ENCODE measurements at regions not wholly inside any gene's neighbourhood (a gene's known extent, or its start where the extent isn't known, plus 50 kb on each side); places are given as distances from the start of the nearest gene placed in this dataset.
A peak's percentile ranks its signal among the peaks of the same experiment; 100 is the strongest.

DNA sequence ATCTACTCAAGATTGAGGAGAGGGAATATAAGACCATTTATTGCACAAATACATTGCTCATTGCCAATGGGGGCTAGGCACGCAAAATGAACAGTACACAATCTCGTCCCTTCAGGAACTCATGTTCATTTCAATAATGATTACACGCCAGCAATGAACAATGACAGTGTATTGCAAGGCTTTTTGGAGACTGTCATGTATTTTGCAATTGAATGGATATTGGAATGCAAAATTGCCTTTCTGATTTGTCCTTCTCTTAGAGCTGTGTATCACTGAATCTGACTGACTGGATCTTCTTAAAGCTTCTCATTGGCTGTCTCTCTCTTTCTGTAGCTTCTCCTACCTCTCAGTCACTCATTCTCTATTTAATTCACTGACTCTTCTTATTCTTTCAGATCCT lies 400.2 kb upstream of the DCN start:
- in situ Hi-C loops (cut with HindIII; ENCODE audit: low sequenced_read_pairs): no loop called here
- no peak for DNase-seq (ENCODE audit: low read depth, low spot score)
- H3K4me3 ChIP-seq (ENCODE audit: low read depth, low read length): no peak overlapping the region
- TF ChIP-seq, protein P1, sequence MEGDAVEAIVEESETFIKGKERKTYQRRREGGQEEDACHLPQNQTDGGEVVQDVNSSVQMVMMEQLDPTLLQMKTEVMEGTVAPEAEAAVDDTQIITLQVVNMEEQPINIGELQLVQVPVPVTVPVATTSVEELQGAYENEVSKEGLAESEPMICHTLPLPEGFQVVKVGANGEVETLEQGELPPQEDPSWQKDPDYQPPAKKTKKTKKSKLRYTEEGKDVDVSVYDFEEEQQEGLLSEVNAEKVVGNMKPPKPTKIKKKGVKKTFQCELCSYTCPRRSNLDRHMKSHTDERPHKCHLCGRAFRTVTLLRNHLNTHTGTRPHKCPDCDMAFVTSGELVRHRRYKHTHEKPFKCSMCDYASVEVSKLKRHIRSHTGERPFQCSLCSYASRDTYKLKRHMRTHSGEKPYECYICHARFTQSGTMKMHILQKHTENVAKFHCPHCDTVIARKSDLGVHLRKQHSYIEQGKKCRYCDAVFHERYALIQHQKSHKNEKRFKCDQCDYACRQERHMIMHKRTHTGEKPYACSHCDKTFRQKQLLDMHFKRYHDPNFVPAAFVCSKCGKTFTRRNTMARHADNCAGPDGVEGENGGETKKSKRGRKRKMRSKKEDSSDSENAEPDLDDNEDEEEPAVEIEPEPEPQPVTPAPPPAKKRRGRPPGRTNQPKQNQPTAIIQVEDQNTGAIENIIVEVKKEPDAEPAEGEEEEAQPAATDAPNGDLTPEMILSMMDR (IDR thresholded peaks at IDR 0.05; ENCODE audit: low read depth, low read length): no peak

DNA sequence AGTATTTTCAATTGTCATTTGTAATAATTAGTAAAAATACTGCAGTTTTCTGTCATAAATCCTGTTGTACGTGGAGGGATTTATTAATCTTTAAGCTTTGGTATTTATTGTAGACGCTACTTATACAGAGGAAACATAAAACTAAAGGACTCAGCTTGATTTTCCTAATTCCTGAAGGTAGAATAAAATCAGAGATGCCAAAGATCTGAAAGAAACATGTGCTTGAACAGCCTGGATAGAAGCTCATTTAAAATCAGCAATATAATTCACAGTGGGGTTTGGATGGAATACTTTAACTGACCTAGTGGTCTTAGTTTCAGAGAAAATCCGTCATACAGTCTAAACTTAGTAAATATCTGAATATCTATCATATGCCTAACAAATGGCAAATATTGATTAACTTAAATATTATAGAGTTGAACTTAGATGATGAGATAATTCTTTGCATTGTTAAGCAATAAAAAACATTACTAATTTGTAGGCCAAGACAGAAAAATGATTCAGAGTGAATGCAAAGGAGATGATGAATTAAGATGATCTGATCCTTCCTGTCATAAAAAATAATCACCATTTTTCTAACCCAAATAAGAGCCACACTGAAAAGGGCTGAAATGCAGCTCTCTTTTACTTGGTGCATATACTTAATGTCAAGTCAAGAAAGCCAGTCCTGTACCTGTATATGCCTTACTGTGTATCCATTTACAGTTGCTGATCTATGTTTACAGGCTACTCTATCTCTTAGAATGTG lies 397.1 kb upstream of the DCN start:
- in situ Hi-C loops (cut with HindIII; ENCODE audit: low sequenced_read_pairs): no loop called here
- no peak overlapping the region for H3K4me3 ChIP-seq (ENCODE audit: low read depth, low read length)
- TF ChIP-seq, protein P1 (IDR thresholded peaks at IDR 0.05; ENCODE audit: low read depth, low read length): no peak
- DNase-seq (ENCODE audit: low read depth, low spot score): no peak

DNA sequence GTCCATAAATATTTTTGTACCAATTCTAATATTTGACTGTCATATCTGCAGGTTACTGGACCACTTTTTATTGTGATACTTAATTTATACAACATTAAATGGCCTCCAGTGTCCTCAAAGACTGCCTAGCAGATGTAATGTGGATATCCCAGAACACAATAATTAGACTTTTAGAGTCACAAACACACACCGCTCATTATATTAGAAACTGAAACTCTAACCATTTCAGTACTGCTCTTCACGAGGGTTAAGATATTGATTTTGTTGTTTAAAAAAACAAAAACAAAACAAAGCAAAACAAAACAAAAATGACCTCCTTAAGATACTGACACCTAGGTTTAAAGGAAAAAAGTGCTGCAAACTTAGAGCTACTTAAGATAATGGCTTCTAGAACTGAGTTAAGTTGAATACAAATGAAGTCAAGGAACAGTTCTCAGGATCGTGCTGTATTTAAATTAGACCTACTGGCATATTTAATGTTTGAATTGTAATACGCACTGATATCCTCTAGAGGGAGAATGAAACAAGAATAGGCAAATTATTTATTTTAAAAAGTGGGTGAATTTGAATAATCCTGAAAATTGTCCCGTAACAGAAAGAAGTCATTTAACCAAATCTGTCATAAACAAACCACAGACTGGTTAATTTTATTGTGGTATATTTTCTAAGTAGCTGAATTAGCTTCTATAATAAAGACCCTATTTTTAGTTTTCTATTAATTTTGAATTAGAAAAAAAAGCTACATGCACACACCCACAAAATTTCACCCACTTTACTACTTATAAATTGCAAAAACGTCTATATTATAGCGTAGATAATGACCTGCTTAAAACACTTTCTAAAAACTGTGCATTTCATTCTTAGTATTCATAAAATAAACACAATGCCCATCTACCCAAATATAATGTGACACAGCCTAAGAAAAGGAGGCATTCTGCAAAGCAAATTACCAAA lies 395.2 kb upstream of the DCN start:
- peak; percentile 45 for DNase-seq (ENCODE audit: low read depth, low spot score)
- in situ Hi-C loops (cut with HindIII; ENCODE audit: low sequenced_read_pairs): no loop called here
- TF ChIP-seq, protein P1 (IDR thresholded peaks at IDR 0.05; ENCODE audit: low read depth, low read length): peak; percentile 42
- H3K4me3 ChIP-seq (ENCODE audit: low read depth, low read length): no peak overlapping the region

DNA sequence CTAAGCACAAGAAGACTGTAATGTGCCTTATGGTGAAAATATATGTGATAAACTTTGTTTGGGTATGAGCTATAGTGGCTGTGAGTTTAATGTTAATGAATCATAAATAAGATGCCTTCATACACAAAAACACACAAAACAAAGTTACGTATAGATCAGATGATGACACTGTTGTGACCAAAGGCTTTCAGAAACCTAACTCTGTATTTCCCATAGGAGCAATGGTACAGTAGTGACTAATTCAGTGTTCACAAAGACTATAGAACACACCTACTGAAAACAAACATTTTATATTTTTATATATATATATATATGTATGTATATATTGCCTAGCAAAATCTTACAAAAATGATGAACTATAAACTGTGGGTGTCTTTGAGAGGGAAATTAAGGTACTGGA lies 393.8 kb upstream of the DCN start:
- in situ Hi-C loops (cut with HindIII; ENCODE audit: low sequenced_read_pairs): no loop called here
- TF ChIP-seq, protein P1 (IDR thresholded peaks at IDR 0.05; ENCODE audit: low read depth, low read length): no peak
- H3K4me3 ChIP-seq (ENCODE audit: low read depth, low read length): no peak overlapping the region
- DNase-seq (ENCODE audit: low read depth, low spot score): no peak

DNA sequence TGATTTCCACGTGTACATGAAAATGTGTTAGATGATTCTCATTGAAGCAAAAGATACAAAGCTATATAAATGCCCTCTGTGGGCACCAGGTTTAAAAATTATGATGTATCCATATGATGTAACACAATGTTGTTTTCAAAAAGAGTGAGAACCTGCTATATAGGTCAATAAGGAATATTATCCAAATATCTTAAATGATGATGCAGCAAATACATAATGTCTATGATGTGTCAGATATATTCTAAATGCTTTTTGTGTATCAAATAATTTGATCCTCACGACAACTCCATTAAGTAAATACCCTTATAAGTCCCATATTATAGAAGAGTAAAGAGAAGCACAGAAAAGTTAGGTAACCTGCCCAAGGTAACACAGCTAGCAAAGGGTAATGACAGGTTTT lies 393.0 kb upstream of the DCN start:
- in situ Hi-C loops (cut with HindIII; ENCODE audit: low sequenced_read_pairs): no loop called here
- TF ChIP-seq, protein P1 (IDR thresholded peaks at IDR 0.05; ENCODE audit: low read depth, low read length): no peak
- no peak for DNase-seq (ENCODE audit: low read depth, low spot score)
- no peak overlapping the region for H3K4me3 ChIP-seq (ENCODE audit: low read depth, low read length)

DNA sequence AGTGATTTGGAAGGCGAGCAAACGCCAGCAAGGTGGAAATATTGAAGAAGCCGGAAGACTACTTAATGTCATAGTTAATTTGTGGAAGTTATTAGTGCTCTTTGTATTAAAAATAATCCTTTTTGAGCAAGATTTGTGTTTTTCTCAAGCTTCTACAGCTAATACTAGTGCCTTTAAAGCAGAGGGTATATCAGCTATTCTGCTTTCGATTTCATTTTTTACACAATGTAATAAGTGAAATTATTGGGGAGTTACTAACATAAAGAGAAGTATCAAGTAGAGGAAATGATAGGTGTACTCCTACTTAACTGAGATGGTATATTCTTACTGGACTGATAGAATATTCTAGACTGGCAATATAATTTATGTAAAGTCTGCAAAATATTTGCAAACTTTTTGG lies 392.4 kb upstream of the DCN start:
- in situ Hi-C loops (cut with HindIII; ENCODE audit: low sequenced_read_pairs): no loop called here
- TF ChIP-seq, protein P1 (IDR thresholded peaks at IDR 0.05; ENCODE audit: low read depth, low read length): no peak
- H3K4me3 ChIP-seq (ENCODE audit: low read depth, low read length): no peak overlapping the region
- DNase-seq (ENCODE audit: low read depth, low spot score): no peak
